ENCODE measurements at regions not wholly inside any gene's neighbourhood (a gene's known extent, or its start where the extent isn't known, plus 50 kb on each side); places are given as distances from the start of the nearest gene placed in this dataset.

DNA sequence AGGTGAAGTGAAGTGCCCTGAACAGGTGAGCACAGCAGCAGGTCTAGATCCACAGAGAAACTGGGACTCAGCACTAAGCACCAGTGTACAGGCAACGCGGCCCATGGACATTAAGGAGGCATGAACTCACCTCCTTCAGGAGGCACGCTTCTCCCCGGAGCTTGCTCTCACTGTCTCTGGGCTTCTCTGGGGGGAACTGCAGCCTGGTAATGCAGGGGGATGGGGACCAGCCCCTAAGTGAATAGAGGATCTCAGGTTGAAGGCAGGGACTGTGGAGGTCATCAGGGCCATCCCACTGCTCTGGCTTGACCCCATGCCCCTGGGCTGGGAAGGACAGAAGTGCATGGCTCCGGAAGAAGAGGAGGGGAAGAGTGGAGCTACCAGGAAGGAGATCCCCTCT lies 495.6 kb upstream of the B3GAT1 start:
- no peak for DNase-seq (ENCODE audit: low read depth in 2 of 2)

DNA sequence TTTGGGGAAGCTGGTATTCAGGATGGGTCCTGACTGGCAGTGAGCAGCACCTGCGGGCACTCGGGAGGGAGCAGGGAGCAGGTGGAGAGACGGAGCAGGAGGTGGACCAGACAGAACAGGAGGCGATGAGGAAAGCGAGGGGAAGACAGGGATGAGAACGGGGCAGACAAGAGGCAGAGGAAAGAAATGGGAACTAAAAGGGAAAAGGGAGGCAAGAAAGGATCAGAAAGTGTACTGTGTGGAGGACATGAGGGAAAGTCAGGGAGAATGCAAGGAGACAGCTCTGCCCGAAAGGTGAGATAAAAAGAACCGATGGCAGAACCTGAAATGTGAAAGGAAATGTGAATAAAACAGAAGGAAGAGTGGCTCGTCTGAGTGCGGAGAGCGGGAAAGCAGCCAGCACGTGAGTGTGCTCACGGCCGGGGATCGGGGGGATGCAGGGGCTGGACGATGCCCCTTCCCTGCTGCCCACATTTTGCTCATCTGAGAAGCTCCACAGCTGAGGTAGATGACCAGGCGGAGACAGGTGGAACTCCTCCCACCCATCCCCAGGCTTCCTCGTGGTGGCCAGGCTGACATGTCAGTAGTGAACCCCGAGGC lies 494.4 kb upstream of the B3GAT1 start:
- H4K20me1 ChIP-seq (ENCODE audit: control insufficient read depth, extremely low read depth, insufficient read depth, low read length): no peaks in the 10 kb centered on the region
- no peak overlapping the region for H3K9ac ChIP-seq (ENCODE audit: insufficient read depth, low read length)
- H3K36me3 ChIP-seq (ENCODE audit: control insufficient read depth, insufficient read depth, low read length): no peaks in the 10 kb centered on the region
- no peaks in the 10 kb centered on the region for H3K9me3 ChIP-seq (ENCODE audit: control insufficient read depth, insufficient read depth, low read depth, low read length)
- no peaks in the 10 kb centered on the region for H3K79me2 ChIP-seq (ENCODE audit: control insufficient read depth, insufficient read depth, low read length)
- TF ChIP-seq EZH2 (IDR thresholded peaks at IDR 0.05; ENCODE audit: low read length, missing control alignments): no peak
- TF ChIP-seq, protein P1, sequence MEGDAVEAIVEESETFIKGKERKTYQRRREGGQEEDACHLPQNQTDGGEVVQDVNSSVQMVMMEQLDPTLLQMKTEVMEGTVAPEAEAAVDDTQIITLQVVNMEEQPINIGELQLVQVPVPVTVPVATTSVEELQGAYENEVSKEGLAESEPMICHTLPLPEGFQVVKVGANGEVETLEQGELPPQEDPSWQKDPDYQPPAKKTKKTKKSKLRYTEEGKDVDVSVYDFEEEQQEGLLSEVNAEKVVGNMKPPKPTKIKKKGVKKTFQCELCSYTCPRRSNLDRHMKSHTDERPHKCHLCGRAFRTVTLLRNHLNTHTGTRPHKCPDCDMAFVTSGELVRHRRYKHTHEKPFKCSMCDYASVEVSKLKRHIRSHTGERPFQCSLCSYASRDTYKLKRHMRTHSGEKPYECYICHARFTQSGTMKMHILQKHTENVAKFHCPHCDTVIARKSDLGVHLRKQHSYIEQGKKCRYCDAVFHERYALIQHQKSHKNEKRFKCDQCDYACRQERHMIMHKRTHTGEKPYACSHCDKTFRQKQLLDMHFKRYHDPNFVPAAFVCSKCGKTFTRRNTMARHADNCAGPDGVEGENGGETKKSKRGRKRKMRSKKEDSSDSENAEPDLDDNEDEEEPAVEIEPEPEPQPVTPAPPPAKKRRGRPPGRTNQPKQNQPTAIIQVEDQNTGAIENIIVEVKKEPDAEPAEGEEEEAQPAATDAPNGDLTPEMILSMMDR (conservative IDR thresholded peaks at IDR 0.05 in 1 of 2, IDR thresholded peaks at IDR 0.05 in 1 of 2; ENCODE audit: low read depth in 1 of 2, low read length in 2 of 2): no peak
- H2AFZ ChIP-seq (ENCODE audit: low read length): no peak overlapping the region
- no peaks in the 10 kb centered on the region for H3K4me1 ChIP-seq (ENCODE audit: control insufficient read depth, extremely low read depth, insufficient read depth, low read length)
- no peak overlapping the region for H3K27ac ChIP-seq (ENCODE audit: insufficient read depth, low read length)
- H3K4me2 ChIP-seq (ENCODE audit: extremely low read depth, insufficient read depth, low read length): no peak overlapping the region
- H3K4me3 ChIP-seq (replicated peaks in 1 of 4; ENCODE audit: control extremely low read depth in 1 of 4, insufficient read depth in 1 of 4, low read depth in 3 of 4, low read length in 4 of 4): no peak overlapping the region
- DNase-seq (ENCODE audit: low read depth in 2 of 2): no peak
- H3K27me3 ChIP-seq (ENCODE audit: control insufficient read depth, insufficient read depth, low read length): no peaks in the 10 kb centered on the region

More for the DNA sequence above, 495.6 kb upstream of the B3GAT1 start:
- H4K20me1 ChIP-seq (ENCODE audit: control insufficient read depth, extremely low read depth, insufficient read depth, low read length): no peaks in the 10 kb centered on the region
- H3K27me3 ChIP-seq (ENCODE audit: control insufficient read depth, insufficient read depth, low read length): no peaks in the 10 kb centered on the region
- H3K4me3 ChIP-seq (replicated peaks in 1 of 4; ENCODE audit: control extremely low read depth in 1 of 4, insufficient read depth in 1 of 4, low read depth in 3 of 4, low read length in 4 of 4): no peak overlapping the region
- no peaks in the 10 kb centered on the region for H3K36me3 ChIP-seq (ENCODE audit: control insufficient read depth, insufficient read depth, low read length)
- TF ChIP-seq, protein P1 (conservative IDR thresholded peaks at IDR 0.05 in 1 of 2, IDR thresholded peaks at IDR 0.05 in 1 of 2; ENCODE audit: low read depth in 1 of 2, low read length in 2 of 2): no peak
- TF ChIP-seq EZH2 (IDR thresholded peaks at IDR 0.05; ENCODE audit: low read length, missing control alignments): no peak
- no peak overlapping the region for H3K27ac ChIP-seq (ENCODE audit: insufficient read depth, low read length)
- no peak overlapping the region for H3K4me2 ChIP-seq (ENCODE audit: extremely low read depth, insufficient read depth, low read length)
- no peak overlapping the region for H3K9ac ChIP-seq (ENCODE audit: insufficient read depth, low read length)
- no peaks in the 10 kb centered on the region for H3K9me3 ChIP-seq (ENCODE audit: control insufficient read depth, insufficient read depth, low read depth, low read length)
- H2AFZ ChIP-seq (ENCODE audit: low read length): no peak overlapping the region
- no peaks in the 10 kb centered on the region for H3K79me2 ChIP-seq (ENCODE audit: control insufficient read depth, insufficient read depth, low read length)
- H3K4me1 ChIP-seq (ENCODE audit: control insufficient read depth, extremely low read depth, insufficient read depth, low read length): no peaks in the 10 kb centered on the region

DNA sequence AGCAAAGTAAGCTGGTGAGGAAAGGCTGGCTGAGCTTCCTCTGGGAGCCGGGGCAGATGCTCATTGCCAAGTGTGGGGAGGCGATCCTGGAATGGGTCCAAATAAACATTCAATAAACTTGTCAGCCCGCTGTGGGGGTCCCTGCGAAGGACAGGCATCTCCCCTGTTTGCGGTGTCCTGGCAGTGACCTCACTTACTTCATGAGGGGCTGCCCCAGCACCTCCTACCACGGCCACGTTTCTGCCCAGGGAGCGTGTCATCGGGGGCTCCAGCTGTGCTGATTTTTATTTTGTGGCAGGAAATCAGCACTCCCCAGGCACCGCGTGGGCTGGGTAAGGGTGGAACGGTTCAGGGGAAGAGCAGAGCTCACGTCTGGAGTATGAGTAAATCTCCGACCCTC lies 493.9 kb upstream of the B3GAT1 start:
- Histone ChIP-seq H2AFZ (ENCODE audit: low read length) (no peak overlapping the region), H3K4me2 (ENCODE audit: extremely low read depth, insufficient read depth, low read length) (no peak overlapping the region), H3K79me2 (ENCODE audit: control insufficient read depth, insufficient read depth, low read length) (no peaks in the 10 kb centered on the region), H3K4me1 (ENCODE audit: control insufficient read depth, extremely low read depth, insufficient read depth, low read length) (no peaks in the 10 kb centered on the region), H3K27me3 (ENCODE audit: control insufficient read depth, insufficient read depth, low read length) (no peaks in the 10 kb centered on the region), H3K9ac (ENCODE audit: insufficient read depth, low read length) (no peak overlapping the region), H4K20me1 (ENCODE audit: control insufficient read depth, extremely low read depth, insufficient read depth, low read length) (no peaks in the 10 kb centered on the region), H3K9me3 (ENCODE audit: control insufficient read depth, insufficient read depth, low read depth, low read length) (no peaks in the 10 kb centered on the region), H3K27ac (ENCODE audit: insufficient read depth, low read length) (no peak overlapping the region), H3K36me3 (ENCODE audit: control insufficient read depth, insufficient read depth, low read length) (no peaks in the 10 kb centered on the region), H3K4me3 (replicated peaks in 1 of 4; ENCODE audit: control extremely low read depth in 1 of 4, insufficient read depth in 1 of 4, low read depth in 3 of 4, low read length in 4 of 4) (no peak overlapping the region)
- no peak for DNase-seq (ENCODE audit: low read depth in 2 of 2)
- TF ChIP-seq, protein P1 (conservative IDR thresholded peaks at IDR 0.05 in 1 of 2, IDR thresholded peaks at IDR 0.05 in 1 of 2; ENCODE audit: low read depth in 1 of 2, low read length in 2 of 2): no peak
- TF ChIP-seq EZH2 (IDR thresholded peaks at IDR 0.05; ENCODE audit: low read length, missing control alignments): no peak
